ENCODE measurements at regions not wholly inside any gene's neighbourhood (a gene's known extent, or its start where the extent isn't known, plus 50 kb on each side); places are given as distances from the start of the nearest gene placed in this dataset.

DNA sequence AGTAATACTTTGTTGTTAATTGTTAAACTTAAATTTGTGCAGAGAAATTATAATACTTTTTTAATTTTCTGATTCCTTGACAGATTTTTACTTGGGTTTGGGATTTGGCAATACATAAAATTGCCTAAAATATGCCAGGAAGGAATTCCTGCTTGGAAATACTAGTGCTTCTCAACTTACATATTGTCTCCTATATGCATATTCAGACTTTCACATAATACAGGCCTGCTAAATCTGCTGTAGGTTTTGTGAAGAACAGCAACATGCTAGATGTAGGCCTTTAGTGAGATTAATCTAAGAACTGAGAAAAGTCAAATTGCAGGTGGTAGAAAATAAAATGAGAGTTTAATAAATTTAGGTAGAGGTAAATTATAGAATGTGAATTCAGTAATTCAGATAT, 468.5 kb upstream of the MIS18BP1 start:
- Histone ChIP-seq H4K91ac (replicated peaks; ENCODE audit: insufficient read length, low read length) (no peak overlapping the region), H3K27me3 (replicated peaks in 1 of 4; ENCODE audit: control insufficient read depth in 3 of 4, extremely low read depth in 1 of 4, insufficient read depth in 3 of 4, low read length in 3 of 4) (no peaks in the 10 kb centered on the region), H3K56ac (replicated peaks; ENCODE audit: insufficient read length, low read depth, low read length) (no peak overlapping the region), H4K20me1 (replicated peaks in 1 of 2; ENCODE audit: control insufficient read depth in 1 of 2, insufficient read depth in 2 of 2, low read length in 2 of 2) (no peaks in the 10 kb centered on the region), H2AK5ac (ENCODE audit: low read depth, low read length) (no peak overlapping the region), H2BK20ac (ENCODE audit: low read length) (no peak overlapping the region), H3K14ac (ENCODE audit: insufficient read length) (no peak overlapping the region), H3K79me1 (ENCODE audit: low read depth, low read length) (no peaks in the 10 kb centered on the region), H3K4me1 (replicated peaks in 1 of 4; ENCODE audit: control insufficient read depth in 3 of 4, insufficient read depth in 4 of 4, low read length in 3 of 4) (no peaks in the 10 kb centered on the region), H3K18ac (ENCODE audit: extremely low read depth, low read length) (no peak overlapping the region), H2BK5ac (ENCODE audit: low read depth, low read length) (no peak overlapping the region), H2BK120ac (replicated peaks; ENCODE audit: low read depth, low read length) (no peak overlapping the region), H3K36me3 (ENCODE audit: control insufficient read depth in 2 of 4, insufficient read depth in 4 of 4, low read length in 3 of 4) (no peaks in the 10 kb centered on the region), H3K23me2 (ENCODE audit: low read depth, low read length) (no peaks in the 10 kb centered on the region), H3K9me3 (ENCODE audit: insufficient read depth in 2 of 2, low read depth in 1 of 2, low read length in 1 of 2) (no peaks in the 10 kb centered on the region), H2BK15ac (ENCODE audit: low read length) (no peak overlapping the region), H3K4me3 (ENCODE audit: extremely low read depth in 1 of 4, insufficient read depth in 2 of 4, low read depth in 3 of 4, low read length in 4 of 4) (no peak overlapping the region), H3K23ac (ENCODE audit: insufficient read length) (no peak overlapping the region), H3K79me2 (ENCODE audit: control insufficient read depth in 1 of 2, insufficient read depth in 2 of 2, low read length in 2 of 2) (no peaks in the 10 kb centered on the region), H2AFZ (ENCODE audit: low read length) (no peak overlapping the region), H3K9ac (replicated peaks in 1 of 4; ENCODE audit: extremely low read depth in 1 of 4, low read depth in 3 of 4, low read length in 3 of 4) (no peak overlapping the region), H3K4me2 (ENCODE audit: insufficient read depth in 1 of 2, low read depth in 2 of 2, low read length in 2 of 2) (no peak overlapping the region), H3K4ac (replicated peaks; ENCODE audit: insufficient read length, low read depth, low read length) (no peak overlapping the region), H3K27ac (ENCODE audit: low read depth, low read length) (no peak overlapping the region), H4K5ac (ENCODE audit: insufficient read length, low read depth, low read length) (no peak overlapping the region), H2BK12ac (ENCODE audit: low read depth, low read length) (no peak overlapping the region), H4K8ac (ENCODE audit: extremely low read depth, insufficient read depth, low read length) (no peak overlapping the region)
- POLR2A ChIA-PET (ENCODE audit: partially characterized antibody): no interaction called here
- CTCF ChIA-PET (ENCODE audit: partially characterized antibody): interaction anchor here (1.8 kb wide), 1 partner anchor 56 kb away, joined by 4 read pairs; no protein-coding TSS in a partner anchor
- TF ChIP-seq PHF8 (conservative IDR thresholded peaks at IDR 0.05; ENCODE audit: low read depth, low read length): no peak
- TF ChIP-seq, protein P1, sequence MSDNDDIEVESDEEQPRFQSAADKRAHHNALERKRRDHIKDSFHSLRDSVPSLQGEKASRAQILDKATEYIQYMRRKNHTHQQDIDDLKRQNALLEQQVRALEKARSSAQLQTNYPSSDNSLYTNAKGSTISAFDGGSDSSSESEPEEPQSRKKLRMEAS (IDR thresholded peaks at IDR 0.05): no peak
- no peak for TF ChIP-seq GABPA (IDR thresholded peaks at IDR 0.05; ENCODE audit: borderline replicate concordance, insufficient read depth, low read length)
- no peak for TF ChIP-seq CBX8 (IDR thresholded peaks at IDR 0.05; ENCODE audit: borderline replicate concordance, low read depth, low read length)
- no peak for TF ChIP-seq POU5F1 (IDR thresholded peaks at IDR 0.05; ENCODE audit: low read depth, low read length)
- no peak for TF ChIP-seq USF2 (IDR thresholded peaks at IDR 0.05; ENCODE audit: low read length)
- TF ChIP-seq, protein P2, sequence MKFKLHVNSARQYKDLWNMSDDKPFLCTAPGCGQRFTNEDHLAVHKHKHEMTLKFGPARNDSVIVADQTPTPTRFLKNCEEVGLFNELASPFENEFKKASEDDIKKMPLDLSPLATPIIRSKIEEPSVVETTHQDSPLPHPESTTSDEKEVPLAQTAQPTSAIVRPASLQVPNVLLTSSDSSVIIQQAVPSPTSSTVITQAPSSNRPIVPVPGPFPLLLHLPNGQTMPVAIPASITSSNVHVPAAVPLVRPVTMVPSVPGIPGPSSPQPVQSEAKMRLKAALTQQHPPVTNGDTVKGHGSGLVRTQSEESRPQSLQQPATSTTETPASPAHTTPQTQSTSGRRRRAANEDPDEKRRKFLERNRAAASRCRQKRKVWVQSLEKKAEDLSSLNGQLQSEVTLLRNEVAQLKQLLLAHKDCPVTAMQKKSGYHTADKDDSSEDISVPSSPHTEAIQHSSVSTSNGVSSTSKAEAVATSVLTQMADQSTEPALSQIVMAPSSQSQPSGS (IDR thresholded peaks at IDR 0.05; ENCODE audit: low read length): no peak
- no peak for TF ChIP-seq POLR2AphosphoS5 (IDR thresholded peaks at IDR 0.05; ENCODE audit: low read depth, low read length)
- no peak for TF ChIP-seq KDM5A (IDR thresholded peaks at IDR 0.05; ENCODE audit: low read length)
- FAIRE-seq (no peak), DNase-seq (ENCODE audit: low read depth in 1 of 2, low spot score in 2 of 2) (no peak)

Measured in H1 (cell line).